GM06990 (cell line): ENCODE measurements at regions not wholly inside any gene's neighbourhood (a gene's known extent, or its start where the extent isn't known, plus 50 kb on each side); places are given as distances from the start of the nearest gene placed in this dataset.

Experiments
- DNase-seq: peaks from one replicate; pipeline ENCODE4 v3.0.0-alpha.2; 2011; ENCODE audit not compliant: insufficient read length; ENCODE audit errors: extremely low read depth
- H3K27me3 ChIP-seq: replicated peaks from 2 replicates; pipeline ENCODE4 v1.6.0; 2011; ENCODE audit warnings: low read length; ENCODE audit not compliant: control insufficient read depth, insufficient read depth
- H3K36me3 ChIP-seq: 2 replicates; pipeline ENCODE4 v1.5.1; 2011; ENCODE audit warnings: low read length; ENCODE audit not compliant: control insufficient read depth, insufficient read depth
- H3K4me3 ChIP-seq: replicated peaks from 2 replicates; pipeline ENCODE4 v1.5.1; 2011; ENCODE audit warnings: low read depth, mild to moderate bottlenecking, control low read depth, low read length
- TF ChIP-seq, protein P1 (sequence below): IDR thresholded peaks from 2 replicates; pipeline ENCODE4 v1.5.1; 2011; ENCODE audit warnings: low read length, control low read depth, mild to moderate bottlenecking, inconsistent platforms; ENCODE audit not compliant: insufficient read depth, poor library complexity, severe bottlenecking

DNA sequence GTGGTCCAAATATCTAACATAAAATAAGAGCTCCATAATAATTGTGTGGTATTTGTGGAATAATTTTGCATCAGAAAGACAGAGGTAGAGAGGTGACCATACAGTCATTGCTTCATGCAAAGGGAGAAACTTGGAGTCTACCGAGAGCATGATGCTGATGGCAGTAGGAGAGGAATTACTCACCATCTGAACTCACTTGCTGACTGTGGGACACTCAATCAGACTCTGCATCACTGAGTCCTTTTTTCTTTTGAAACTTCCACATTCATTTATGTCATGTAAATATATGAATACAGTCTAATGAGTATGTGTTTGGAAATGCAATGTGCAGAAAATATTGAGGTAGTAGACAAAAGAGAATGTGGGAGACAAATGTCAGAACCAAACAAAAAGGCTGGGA lies 933.8 kb downstream of the REEP3 start:
- Histone ChIP-seq H3K36me3 (no peaks in the 10 kb centered on the region), H3K4me3 (no peak overlapping the region), H3K27me3 (no peaks in the 10 kb centered on the region)
- DNase-seq, result no peak
- TF ChIP-seq, protein P1, sequence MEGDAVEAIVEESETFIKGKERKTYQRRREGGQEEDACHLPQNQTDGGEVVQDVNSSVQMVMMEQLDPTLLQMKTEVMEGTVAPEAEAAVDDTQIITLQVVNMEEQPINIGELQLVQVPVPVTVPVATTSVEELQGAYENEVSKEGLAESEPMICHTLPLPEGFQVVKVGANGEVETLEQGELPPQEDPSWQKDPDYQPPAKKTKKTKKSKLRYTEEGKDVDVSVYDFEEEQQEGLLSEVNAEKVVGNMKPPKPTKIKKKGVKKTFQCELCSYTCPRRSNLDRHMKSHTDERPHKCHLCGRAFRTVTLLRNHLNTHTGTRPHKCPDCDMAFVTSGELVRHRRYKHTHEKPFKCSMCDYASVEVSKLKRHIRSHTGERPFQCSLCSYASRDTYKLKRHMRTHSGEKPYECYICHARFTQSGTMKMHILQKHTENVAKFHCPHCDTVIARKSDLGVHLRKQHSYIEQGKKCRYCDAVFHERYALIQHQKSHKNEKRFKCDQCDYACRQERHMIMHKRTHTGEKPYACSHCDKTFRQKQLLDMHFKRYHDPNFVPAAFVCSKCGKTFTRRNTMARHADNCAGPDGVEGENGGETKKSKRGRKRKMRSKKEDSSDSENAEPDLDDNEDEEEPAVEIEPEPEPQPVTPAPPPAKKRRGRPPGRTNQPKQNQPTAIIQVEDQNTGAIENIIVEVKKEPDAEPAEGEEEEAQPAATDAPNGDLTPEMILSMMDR, result no peak

DNA sequence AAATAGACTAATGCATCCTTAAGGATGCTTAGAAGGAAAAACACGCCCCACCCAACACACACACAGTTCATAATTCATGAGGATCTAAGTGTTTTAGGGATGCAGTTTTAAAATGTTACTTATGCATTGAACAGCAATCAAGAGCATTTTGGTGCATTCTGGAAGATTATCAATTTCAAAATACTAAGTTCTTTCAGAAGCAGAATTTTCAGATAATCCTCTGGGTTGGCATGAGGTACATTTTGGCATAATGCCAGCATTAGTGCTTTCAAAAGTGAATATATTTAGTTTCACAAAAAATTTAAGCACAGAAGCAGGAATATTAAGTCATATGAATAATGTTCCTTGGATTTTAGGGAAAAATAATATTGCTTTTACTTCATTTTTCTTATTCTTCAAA lies 937.1 kb downstream of the REEP3 start:
- TF ChIP-seq, protein P1, result no peak
- no peak for DNase-seq
- Histone ChIP-seq H3K4me3 (no peak overlapping the region), H3K27me3 (no peaks in the 10 kb centered on the region), H3K36me3 (no peaks in the 10 kb centered on the region)

DNA sequence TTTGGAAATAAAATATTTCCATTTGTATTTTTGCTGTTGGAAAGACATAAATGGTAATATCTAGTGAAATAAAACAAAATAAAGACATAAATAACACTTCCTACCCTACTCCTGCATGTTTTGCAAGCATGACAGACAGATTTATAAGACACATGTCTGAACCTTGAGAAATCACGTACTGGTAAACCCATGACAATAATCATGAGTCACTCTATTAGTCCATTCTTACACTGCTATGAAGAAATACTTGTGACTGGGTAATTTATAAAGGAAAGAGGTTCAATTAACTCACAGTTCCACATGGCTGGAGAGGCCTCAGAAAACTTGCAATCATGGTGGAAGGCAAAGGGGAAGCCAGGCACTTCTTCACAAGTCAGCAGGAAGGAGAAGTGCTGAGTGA lies 942.2 kb downstream of the REEP3 start:
- Histone ChIP-seq H3K36me3 (no peaks in the 10 kb centered on the region), H3K27me3 (no peaks in the 10 kb centered on the region), H3K4me3 (no peak overlapping the region)
- TF ChIP-seq, protein P1, result no peak
- no peak for DNase-seq

DNA sequence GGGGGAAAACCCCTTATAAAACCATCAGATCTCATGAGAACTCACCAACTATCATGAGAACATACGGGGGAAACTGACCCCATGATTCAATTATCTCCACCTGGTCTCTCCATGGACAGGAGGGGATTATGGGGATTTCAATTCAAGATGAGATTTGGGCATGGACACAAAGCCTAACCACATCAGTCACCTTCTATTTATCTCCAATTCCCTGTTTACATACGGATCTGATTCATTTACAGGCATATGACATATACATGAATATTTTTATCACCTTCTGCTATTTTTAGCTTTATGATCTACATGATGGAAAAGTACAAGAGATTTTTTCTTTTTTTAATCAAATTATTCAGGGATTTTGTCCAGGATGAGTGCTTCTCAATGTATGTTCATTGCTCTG lies 944.5 kb downstream of the REEP3 start:
- Histone ChIP-seq H3K27me3 (no peaks in the 10 kb centered on the region), H3K36me3 (no peaks in the 10 kb centered on the region), H3K4me3 (no peak overlapping the region)
- TF ChIP-seq, protein P1, result no peak
- DNase-seq, result no peak

DNA sequence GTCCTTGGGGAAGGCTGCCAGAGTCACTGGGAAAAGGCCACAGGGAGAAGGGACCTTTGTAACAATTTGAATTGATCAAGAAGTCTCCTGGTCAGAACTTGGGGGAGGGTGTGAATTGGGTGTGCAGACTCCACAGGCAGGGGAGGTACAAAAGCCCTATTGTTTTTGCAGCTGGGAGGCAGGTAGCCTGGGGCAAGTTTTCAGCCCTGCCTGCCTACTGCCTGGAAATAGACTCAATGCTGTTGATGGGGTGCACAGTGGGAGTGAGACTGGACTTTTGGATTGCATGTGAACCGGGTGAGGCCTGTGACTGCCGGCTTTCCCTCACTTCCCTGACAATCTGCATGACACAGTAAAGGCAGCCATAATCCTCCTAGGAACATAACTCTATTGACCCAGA lies 947.0 kb downstream of the REEP3 start:
- no peak for DNase-seq
- Histone ChIP-seq H3K4me3 (no peak overlapping the region), H3K27me3 (no peaks in the 10 kb centered on the region), H3K36me3 (no peaks in the 10 kb centered on the region)
- TF ChIP-seq, protein P1, result no peak

DNA sequence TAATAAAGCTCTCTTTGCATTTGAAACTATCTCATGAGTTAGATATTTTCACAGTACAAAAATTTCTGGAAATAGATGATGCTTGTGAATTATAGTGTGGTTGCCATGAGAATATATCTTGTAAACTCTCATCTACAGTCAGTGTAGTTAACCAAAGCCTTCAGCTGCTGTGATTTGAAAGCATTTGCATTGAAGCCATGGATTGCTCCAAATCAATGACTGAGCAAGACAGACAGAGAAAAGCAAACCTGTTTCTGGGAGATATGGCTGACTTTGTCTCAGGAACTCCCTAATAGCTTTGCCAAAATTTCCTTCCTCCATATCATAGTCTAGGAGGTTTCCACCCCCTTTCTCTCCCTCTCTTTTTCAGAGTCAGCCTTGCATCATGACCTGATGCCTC lies 955.3 kb downstream of the REEP3 start:
- Histone ChIP-seq H3K4me3 (no peak overlapping the region), H3K27me3 (no peaks in the 10 kb centered on the region), H3K36me3 (no peaks in the 10 kb centered on the region)
- no peak for DNase-seq
- TF ChIP-seq, protein P1, result no peak
